Loucy (cell line): ENCODE measurements at regions not wholly inside any gene's neighbourhood (a gene's known extent, or its start where the extent isn't known, plus 50 kb on each side); places are given as distances from the start of the nearest gene placed in this dataset.

Source experiments
- H2AFZ ChIP-seq: fragments of 200-600 bp; sonication (generic); 2 replicates; pipeline ENCODE4 v1.6.0; 2016; ENCODE audit warnings: antibody characterized with exemption, mild to moderate bottlenecking, low read length, moderate library complexity
- H3F3A ChIP-seq: fragments of 200-600 bp; 2 replicates; pipeline ENCODE4 v1.6.0; 2016; ENCODE audit warnings: antibody characterized with exemption, low read depth, mild to moderate bottlenecking
- H3K27me3 ChIP-seq: fragments of 200-600 bp; sonication (generic); 2 replicates; pipeline ENCODE4 v1.6.1; 2014; ENCODE audit warnings: low read length, mild to moderate bottlenecking; ENCODE audit not compliant: insufficient read depth, poor library complexity, severe bottlenecking
- H3K36me3 ChIP-seq: fragments of 200-600 bp; sonication (generic); 2 replicates; pipeline ENCODE4 v1.6.1; 2016; ENCODE audit warnings: low read length; ENCODE audit not compliant: insufficient read depth
- H3K4me1 ChIP-seq: fragments of 200-600 bp; sonication (generic); 2 replicates; pipeline ENCODE4 v1.5.1; 2014; ENCODE audit warnings: low read length, mild to moderate bottlenecking; ENCODE audit not compliant: insufficient read depth, poor library complexity, severe bottlenecking
- H3K4me2 ChIP-seq: fragments of 200-600 bp; sonication (generic); 2 replicates; pipeline ENCODE4 v1.6.0; 2014; ENCODE audit warnings: antibody characterized with exemption, low read length, low read depth, mild to moderate bottlenecking; ENCODE audit not compliant: poor library complexity, severe bottlenecking
- H3K4me3 ChIP-seq: fragments of 200-600 bp; sonication (generic); 2 replicates; pipeline ENCODE4 v1.5.1; 2014; ENCODE audit warnings: low read length, mild to moderate bottlenecking, mixed read lengths; ENCODE audit not compliant: poor library complexity, severe bottlenecking
- H3K79me2 ChIP-seq: fragments of 200-600 bp; sonication (generic); 2 replicates; pipeline ENCODE4 v1.6.1; 2014; ENCODE audit warnings: low read length; ENCODE audit not compliant: insufficient read depth
- H3K9ac ChIP-seq: fragments of 200-600 bp; sonication (generic); 2 replicates; pipeline ENCODE4 v1.6.0; 2014; ENCODE audit warnings: mild to moderate bottlenecking, low read depth, low read length, moderate library complexity; ENCODE audit not compliant: poor library complexity, severe bottlenecking
- H3K9me2 ChIP-seq: fragments of 200-600 bp; sonication (generic); replicated peaks from 2 replicates; pipeline ENCODE4 v1.6.1; 2016; ENCODE audit warnings: low read depth, low read length, mixed read lengths
- H3K9me3 ChIP-seq: fragments of 200-600 bp; sonication (generic); 2 replicates; pipeline ENCODE4 v1.6.1; 2014; ENCODE audit warnings: mild to moderate bottlenecking, antibody characterized with exemption, low read length, low read depth; ENCODE audit not compliant: insufficient read depth
- H4K20me1 ChIP-seq: fragments of 200-600 bp; sonication (generic); 2 replicates; pipeline ENCODE4 v1.6.0; 2014; ENCODE audit warnings: antibody characterized with exemption, low read length, mild to moderate bottlenecking; ENCODE audit not compliant: insufficient read depth, poor library complexity, severe bottlenecking
- EZH2phosphoT487 ChIP-seq: fragments of 200-600 bp; IDR thresholded peaks from 2 replicates; pipeline ENCODE4 v1.6.1; 2018; ENCODE audit warnings: antibody characterized with exemption, mild to moderate bottlenecking, moderate library complexity, borderline replicate concordance
- TF ChIP-seq, protein P1 (sequence below): fragments of 200-600 bp; sonication (generic); conservative IDR thresholded peaks from 2 replicates; pipeline ENCODE4 v1.5.1; 2014; ENCODE audit warnings: mild to moderate bottlenecking, antibody characterized with exemption, low read length

GRCh38 chr3:73709712-73710111 lies 85.0 kb upstream of the PDZRN3 start:
- H3F3A ChIP-seq: no peaks in the 10 kb centered on the region
- TF ChIP-seq, protein P1, sequence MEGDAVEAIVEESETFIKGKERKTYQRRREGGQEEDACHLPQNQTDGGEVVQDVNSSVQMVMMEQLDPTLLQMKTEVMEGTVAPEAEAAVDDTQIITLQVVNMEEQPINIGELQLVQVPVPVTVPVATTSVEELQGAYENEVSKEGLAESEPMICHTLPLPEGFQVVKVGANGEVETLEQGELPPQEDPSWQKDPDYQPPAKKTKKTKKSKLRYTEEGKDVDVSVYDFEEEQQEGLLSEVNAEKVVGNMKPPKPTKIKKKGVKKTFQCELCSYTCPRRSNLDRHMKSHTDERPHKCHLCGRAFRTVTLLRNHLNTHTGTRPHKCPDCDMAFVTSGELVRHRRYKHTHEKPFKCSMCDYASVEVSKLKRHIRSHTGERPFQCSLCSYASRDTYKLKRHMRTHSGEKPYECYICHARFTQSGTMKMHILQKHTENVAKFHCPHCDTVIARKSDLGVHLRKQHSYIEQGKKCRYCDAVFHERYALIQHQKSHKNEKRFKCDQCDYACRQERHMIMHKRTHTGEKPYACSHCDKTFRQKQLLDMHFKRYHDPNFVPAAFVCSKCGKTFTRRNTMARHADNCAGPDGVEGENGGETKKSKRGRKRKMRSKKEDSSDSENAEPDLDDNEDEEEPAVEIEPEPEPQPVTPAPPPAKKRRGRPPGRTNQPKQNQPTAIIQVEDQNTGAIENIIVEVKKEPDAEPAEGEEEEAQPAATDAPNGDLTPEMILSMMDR: no peak
- no peak for TF ChIP-seq EZH2phosphoT487
- H3K4me2 ChIP-seq: no peak overlapping the region
- no peaks in the 10 kb centered on the region for H3K4me1 ChIP-seq
- H3K9me3 ChIP-seq: no peaks in the 10 kb centered on the region
- no peak overlapping the region for H2AFZ ChIP-seq
- no peaks in the 10 kb centered on the region for H3K79me2 ChIP-seq
- no peaks in the 10 kb centered on the region for H3K9me2 ChIP-seq
- no peaks in the 10 kb centered on the region for H4K20me1 ChIP-seq
- H3K4me3 ChIP-seq: no peak overlapping the region
- H3K36me3 ChIP-seq: no peaks in the 10 kb centered on the region
- no peaks in the 10 kb centered on the region for H3K27me3 ChIP-seq
- no peak overlapping the region for H3K9ac ChIP-seq

DNA sequence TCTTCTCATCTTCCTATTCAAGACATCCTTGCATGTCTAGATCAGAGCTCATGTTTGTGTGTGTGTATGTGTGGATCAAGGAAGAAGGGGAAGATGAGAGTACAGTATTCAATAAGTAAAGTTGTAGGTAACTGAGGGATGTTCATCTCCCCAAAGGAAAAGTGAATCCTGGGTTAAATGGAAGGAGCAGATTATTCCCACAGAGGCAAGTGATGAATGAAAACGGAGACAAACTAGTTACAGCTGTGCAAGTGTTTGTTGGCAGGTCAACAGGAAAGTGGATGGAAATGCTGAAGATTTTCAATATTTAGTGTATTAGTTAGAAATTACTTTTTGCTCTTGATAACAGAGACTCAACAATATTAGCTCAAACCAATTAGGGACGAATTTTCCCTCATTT lies 84.2 kb upstream of the PDZRN3 start:
- H4K20me1 ChIP-seq: no peaks in the 10 kb centered on the region
- H3K4me2 ChIP-seq: no peak overlapping the region
- H3K4me3 ChIP-seq: no peak overlapping the region
- H3K79me2 ChIP-seq: no peaks in the 10 kb centered on the region
- H3K36me3 ChIP-seq: no peaks in the 10 kb centered on the region
- no peaks in the 10 kb centered on the region for H3K9me2 ChIP-seq
- no peaks in the 10 kb centered on the region for H3K27me3 ChIP-seq
- no peak overlapping the region for H3K9ac ChIP-seq
- H3F3A ChIP-seq: no peaks in the 10 kb centered on the region
- H2AFZ ChIP-seq: no peak overlapping the region
- TF ChIP-seq EZH2phosphoT487: no peak
- TF ChIP-seq, protein P1: no peak
- no peaks in the 10 kb centered on the region for H3K4me1 ChIP-seq
- no peaks in the 10 kb centered on the region for H3K9me3 ChIP-seq

DNA sequence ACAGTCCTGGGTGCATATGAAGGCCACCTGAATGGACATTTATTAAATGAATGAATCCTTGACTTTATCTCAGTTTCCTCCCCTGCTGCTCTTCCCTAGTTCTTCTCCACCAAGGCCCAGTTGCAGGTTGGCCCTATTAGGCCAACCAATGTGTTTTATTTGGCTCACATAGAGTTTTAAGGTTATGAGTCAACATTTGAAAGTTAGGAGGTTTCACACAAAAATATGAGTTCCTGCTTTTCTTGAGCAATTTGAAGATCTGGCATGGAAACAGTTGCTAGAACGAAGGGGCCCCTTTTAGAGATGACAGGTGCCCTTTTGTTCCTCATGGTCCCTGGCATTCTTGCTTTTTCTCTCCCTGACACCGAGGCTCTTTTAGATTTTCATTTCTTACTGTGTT lies 83.0 kb upstream of the PDZRN3 start:
- no peaks in the 10 kb centered on the region for H3K79me2 ChIP-seq
- H3K9me2 ChIP-seq: no peaks in the 10 kb centered on the region
- H3K36me3 ChIP-seq: no peaks in the 10 kb centered on the region
- H4K20me1 ChIP-seq: no peaks in the 10 kb centered on the region
- no peak overlapping the region for H3K9ac ChIP-seq
- H3K9me3 ChIP-seq: no peaks in the 10 kb centered on the region
- no peak overlapping the region for H3K4me2 ChIP-seq
- no peaks in the 10 kb centered on the region for H3F3A ChIP-seq
- TF ChIP-seq EZH2phosphoT487: no peak
- TF ChIP-seq, protein P1: no peak
- H3K27me3 ChIP-seq: no peaks in the 10 kb centered on the region
- H3K4me3 ChIP-seq: no peak overlapping the region
- no peak overlapping the region for H2AFZ ChIP-seq
- H3K4me1 ChIP-seq: no peaks in the 10 kb centered on the region
